Umbilical cord (tissue), 1 donor: ENCODE measurements at regions not wholly inside any gene's neighbourhood (a gene's known extent, or its start where the extent isn't known, plus 50 kb on each side); places are given as distances from the start of the nearest gene placed in this dataset.
"Not testable (repeated sequence)": the region's sequence is repeated elsewhere in the genome, so short reads cannot be mapped to it uniquely, and the experiment has no call there.

Experiments
- DNase-seq: peaks from one replicate; pipeline ENCODE4 v3.0.0-alpha.2; 2015; ENCODE audit warnings: low spot score

DNA sequence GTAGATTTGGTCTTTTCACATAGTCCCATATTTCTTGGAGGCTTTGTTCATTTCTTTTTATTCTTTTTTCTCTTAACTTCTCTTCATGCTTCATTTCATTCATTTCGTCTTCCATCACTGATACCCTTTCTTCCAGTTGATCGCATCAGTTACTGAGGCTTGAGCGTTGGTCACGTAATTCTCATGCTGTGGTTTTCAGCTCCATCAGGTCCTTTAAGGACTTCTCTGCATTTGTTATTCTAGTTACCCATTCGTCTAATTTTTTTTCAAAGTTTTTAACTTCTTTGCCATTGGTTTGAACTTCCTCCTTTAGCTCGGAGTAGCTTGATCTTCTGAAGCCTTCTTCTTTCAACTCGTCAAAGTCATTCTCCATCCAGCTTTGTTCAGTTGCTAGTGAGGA, 387.6 kb upstream of the ZMIZ1 start:
- not testable (repeated sequence) for DNase-seq

DNA sequence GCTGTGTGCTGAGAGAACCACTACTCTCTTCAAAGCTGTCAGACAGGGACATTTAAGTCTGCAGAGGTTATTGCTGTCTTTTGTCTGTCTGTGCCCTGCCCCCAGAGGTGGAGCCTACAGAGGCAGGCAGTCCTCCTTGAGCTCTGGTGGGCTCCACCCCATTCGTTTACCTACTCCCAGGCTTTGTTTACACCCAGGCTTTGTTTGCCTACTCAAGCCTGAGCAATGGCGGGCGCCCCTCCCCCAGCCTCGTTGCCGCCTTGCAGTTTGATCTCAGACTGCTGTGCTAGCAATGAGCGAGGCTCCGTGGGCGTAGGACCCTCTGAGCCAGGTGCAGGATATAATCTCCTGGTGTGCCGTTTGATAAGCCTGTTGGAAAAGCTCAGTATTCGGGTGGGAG, 386.8 kb upstream of the ZMIZ1 start:
- DNase-seq: not testable (repeated sequence)

- no peak for DNase-seq
These were observed 383.8 kb upstream of the ZMIZ1 start for GRCh38 chr10:78684947-78685346.

- no peak for DNase-seq
These were observed 383.2 kb upstream of the ZMIZ1 start for GRCh38 chr10:78685466-78686103.

- no peak for DNase-seq
These were observed 382.2 kb upstream of the ZMIZ1 start for GRCh38 chr10:78686444-78687060.

- DNase-seq: no peak
These were observed 381.1 kb upstream of the ZMIZ1 start for GRCh38 chr10:78687626-78688025.

- DNase-seq: no peak
These were observed 380.4 kb upstream of the ZMIZ1 start for GRCh38 chr10:78688230-78688900.

GRCh38 chr10:78688901-78689583, 379.7 kb upstream of the ZMIZ1 start:
- DNase-seq: peak; percentile 76

DNA sequence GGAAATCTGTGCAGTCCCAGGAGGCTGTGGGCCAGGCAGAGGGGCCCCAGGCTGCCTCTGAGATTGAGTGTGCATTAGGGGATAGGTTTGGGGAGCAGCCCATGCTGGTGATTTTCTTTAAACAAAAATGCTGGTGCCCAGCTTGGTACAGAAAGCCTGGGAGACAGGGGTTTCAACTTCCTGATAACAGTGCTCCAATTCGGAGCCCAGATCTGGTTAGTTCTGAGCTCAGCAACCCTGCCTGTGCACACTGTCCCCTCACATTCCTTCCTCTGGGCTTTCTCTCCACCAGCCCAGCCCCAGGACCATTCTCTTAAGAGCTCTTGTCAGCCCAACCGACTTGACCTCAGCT, 379.2 kb upstream of the ZMIZ1 start:
- no peak for DNase-seq

GRCh38 chr10:78690354-78691111, 378.2 kb upstream of the ZMIZ1 start:
- DNase-seq: no peak

DNA sequence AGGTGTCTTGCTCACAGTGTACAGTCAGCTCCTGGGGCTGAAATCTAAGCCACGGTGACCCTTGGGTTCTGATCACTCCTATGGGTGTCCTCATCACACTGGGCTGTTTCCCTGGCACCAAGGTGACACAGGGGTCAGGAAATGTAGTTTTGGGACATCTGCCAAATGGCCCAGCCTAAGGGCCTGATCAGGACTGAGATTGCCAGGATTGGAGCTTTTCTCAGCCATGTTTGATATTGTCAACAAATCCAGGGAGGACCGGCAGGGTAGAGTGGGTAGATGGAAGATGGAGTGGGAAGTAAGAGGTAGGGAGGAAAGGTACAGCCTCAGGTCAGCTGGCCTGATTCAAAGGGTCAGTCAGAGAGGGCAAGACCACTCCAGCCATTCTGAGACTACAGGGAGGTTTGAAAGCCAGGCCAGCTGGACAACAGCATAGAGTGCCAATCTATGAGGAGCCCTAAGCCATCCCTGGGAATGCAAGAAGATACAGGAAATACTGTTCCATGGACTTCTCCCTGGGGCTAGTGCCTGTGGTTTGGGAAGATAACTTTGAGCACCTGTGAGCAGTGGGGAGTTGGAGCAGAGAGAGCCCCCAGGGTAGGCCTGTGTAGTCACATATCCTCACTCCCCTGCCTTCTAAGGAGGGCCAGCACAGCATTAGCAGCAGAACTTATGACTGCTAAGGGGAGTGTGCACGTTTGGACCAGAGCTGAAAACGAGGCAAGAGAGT, 377.3 kb upstream of the ZMIZ1 start:
- no peak for DNase-seq

- no peak for DNase-seq
These were observed 376.7 kb upstream of the ZMIZ1 start for GRCh38 chr10:78692071-78692470.

GRCh38 chr10:78695846-78696245, 372.9 kb upstream of the ZMIZ1 start:
- DNase-seq: no peak

- DNase-seq: no peak
These were observed 371.9 kb upstream of the ZMIZ1 start for GRCh38 chr10:78696791-78697395.

GRCh38 chr10:78699971-78700370, 368.8 kb upstream of the ZMIZ1 start:
- no peak for DNase-seq

DNA sequence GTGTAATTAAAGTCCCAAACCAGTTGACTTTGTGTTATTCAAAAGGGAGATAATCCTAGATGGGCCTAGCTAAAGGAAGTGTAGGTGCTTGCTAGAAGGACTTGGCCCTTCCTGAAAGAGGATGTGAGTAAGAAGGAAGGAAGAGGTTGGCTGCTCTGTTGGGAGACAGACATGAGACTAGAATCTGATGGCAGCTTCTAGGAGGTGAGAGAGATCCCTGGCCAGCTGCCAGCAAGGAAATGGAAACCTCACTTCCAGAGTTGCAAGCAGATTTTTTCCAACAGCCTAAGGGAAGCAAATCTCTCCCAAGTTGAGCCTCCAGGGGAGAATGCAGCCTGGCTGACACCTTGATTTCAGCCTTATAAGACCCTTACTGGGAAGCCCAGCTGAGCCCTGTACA, 368.4 kb upstream of the ZMIZ1 start:
- DNase-seq: peak; percentile 35

DNA sequence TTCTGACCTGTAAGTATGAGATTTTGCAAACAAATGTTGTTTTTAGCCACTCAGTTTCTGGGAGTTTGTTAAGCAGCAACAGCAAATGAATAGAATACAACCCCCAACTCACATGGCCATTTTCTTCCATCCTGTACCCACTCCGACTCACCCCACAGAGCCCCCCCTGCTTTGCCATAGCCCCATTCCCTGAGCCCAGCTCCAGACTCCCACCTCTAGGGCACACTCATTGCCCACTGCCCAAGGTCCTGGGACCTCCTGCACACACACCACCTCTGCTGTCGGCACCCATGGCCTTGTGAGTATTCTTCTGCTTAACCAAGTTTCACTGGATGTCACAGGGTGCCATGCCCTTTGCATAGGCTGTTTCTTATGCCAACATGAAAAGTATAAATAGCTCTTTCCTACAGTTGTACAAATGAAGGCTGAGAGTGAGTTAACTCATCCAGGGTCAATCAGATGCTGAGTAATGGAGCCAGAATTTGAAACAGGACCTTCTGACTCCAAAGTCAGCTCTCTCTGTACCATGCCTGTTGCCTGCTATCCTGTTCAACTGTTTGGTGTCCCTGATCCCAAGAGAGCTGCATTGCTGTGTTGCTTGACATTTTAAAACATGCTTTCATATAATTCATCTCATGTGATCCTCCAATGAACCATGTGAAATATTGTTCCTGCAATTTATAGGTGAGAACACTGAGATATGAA, 367.8 kb upstream of the ZMIZ1 start:
- no peak for DNase-seq

DNA sequence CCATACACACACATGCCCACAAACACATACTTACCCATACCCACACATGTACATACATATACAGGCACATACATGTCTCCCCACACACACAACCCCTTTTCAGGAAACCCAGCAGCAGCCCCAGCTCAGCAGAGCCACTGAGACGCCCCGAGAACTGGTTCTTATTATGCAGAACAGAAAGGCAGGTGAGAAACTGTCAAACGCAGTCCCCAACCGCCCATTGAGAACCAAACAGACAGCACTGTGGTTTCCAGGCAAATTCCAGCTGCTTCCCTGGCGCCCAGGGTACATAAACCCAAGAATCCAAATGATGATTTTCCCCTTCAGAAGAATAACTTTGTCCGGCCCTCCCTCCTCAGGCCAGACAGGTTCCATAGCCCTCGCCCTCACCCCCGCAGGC, 366.6 kb upstream of the ZMIZ1 start:
- no peak for DNase-seq

GRCh38 chr10:78702876-78703275, 365.9 kb upstream of the ZMIZ1 start:
- no peak for DNase-seq

DNA sequence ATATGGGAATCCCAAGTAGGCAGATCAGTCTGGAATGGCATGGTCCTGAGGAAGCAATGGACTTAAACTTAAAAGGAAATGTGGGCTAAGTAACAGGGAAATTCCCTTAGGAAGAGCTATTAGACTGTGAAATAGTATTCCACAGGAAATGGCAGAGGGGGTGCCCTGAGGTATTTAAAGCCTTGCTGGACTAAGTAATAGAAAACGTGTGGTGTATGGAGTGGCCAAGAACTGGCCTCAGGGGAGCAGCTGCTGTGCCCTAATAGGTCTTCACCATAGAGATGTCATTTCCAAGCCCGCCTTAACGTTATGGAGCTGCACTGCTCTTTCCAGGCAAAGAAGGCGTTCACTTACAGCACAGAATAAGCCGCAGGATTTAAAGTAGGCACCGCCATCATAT, 365.2 kb upstream of the ZMIZ1 start:
- no peak for DNase-seq
